Thymus (tissue), 11 donors: ENCODE measurements at regions not wholly inside any gene's neighbourhood (a gene's known extent, or its start where the extent isn't known, plus 50 kb on each side); places are given as distances from the start of the nearest gene placed in this dataset.

Source experiments
- DNase-seq, 9 donors: peaks; one replicate each; pipeline ENCODE4 v3.0.0-alpha.2; 2013; ENCODE audit warnings: low spot score in 9 of 9, low read depth in 6 of 9, missing footprints in 1 of 9
- H3K27ac ChIP-seq, 2 donors: one replicate each; pipeline ENCODE4 v1.5.1; 2013; ENCODE audit warnings: control low read depth in 1 of 2, low read depth in 1 of 2, low read length in 1 of 2, mild to moderate bottlenecking in 1 of 2, moderate library complexity in 1 of 2
- H3K27me3 ChIP-seq, 2 donors: one replicate each; pipeline ENCODE4 v1.5.1; 2013; ENCODE audit warnings: low read length in 1 of 2; ENCODE audit not compliant: control insufficient read depth in 2 of 2, insufficient read depth in 1 of 2
- H3K36me3 ChIP-seq, 2 donors: one replicate each; pipeline ENCODE4 v1.5.1; 2013; ENCODE audit warnings: low read length in 1 of 2, mild to moderate bottlenecking in 1 of 2, moderate library complexity in 1 of 2; ENCODE audit not compliant: control insufficient read depth in 2 of 2, insufficient read depth in 2 of 2
- H3K4me1 ChIP-seq, 2 donors: one replicate each; pipeline ENCODE4 v1.5.1; 2013; ENCODE audit warnings: low read length in 2 of 2; ENCODE audit not compliant: control insufficient read depth in 2 of 2, insufficient read depth in 2 of 2
- H3K4me3 ChIP-seq, 2 donors: one replicate each; pipeline ENCODE4 v1.5.1; 2013; ENCODE audit warnings: low read length in 2 of 2, control low read depth in 1 of 2, mild to moderate bottlenecking in 1 of 2
- H3K9me3 ChIP-seq, 2 donors: one replicate each; pipeline ENCODE4 v1.5.1; 2013; ENCODE audit warnings: low read length in 1 of 2, mild to moderate bottlenecking in 1 of 2; ENCODE audit not compliant: control insufficient read depth in 2 of 2, insufficient read depth in 1 of 2
- WGBS: extraction: QIAGEN DNeasy Blood & Tissue Kit; methylation state at CpG from one replicate; pipeline ENCODE4 v1.1.7; 2013; 5-methylcytosine and 5-hydroxymethylcytosine counted together
- donor health status: healthy.

DNA sequence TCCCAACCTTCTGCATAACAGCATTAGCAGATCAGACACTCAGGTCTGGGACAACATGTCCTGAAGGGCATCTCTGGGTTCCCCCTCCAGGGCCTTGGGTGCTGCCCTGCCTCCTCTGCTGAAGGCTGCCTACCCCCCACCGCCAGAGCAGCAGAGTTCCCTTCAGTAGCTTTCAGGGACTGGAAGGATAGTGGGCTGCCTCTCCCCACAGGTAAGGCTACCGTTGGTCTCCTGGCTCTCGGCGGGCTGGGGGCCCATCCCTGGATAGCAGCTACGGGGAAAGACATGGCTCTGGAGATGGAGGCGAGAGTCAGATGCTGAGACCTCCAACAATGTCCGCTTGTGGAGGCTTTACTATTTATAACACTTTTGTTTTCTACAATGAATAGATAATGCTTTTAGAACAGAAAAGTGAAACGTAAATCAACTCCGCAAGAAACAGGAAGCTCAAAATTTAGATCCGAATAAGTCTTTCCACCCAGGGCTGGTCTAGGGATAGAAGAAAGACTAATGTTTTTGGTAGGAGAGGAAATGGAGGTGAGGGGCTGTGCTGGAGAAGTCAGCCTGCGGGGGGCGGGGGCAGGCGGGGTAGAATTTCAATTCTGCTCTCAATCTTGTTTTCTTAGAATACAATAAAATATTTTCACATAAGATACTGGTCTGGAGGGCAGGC, 58.4 kb downstream of the ARL4C start:
- H3K4me3 ChIP-seq = peak overlapping the region in 1 of 2 donors; percentile 20
- H3K4me1 ChIP-seq = peaks cover 40 to 61% of the 10 kb centered on the region in 2 donors
- no peaks in the 10 kb centered on the region for H3K36me3 ChIP-seq
- no peaks in the 10 kb centered on the region for H3K27me3 ChIP-seq
- H3K9me3 ChIP-seq = peaks cover 0 to 1% of the 10 kb centered on the region in 2 donors
- peak in 1 of 9 donors; percentile 66 for DNase-seq
- peak overlapping the region; percentile 81 to 93 for H3K27ac ChIP-seq
- 46% methylated on average over 13 of the region's 13 CpGs for WGBS

DNA sequence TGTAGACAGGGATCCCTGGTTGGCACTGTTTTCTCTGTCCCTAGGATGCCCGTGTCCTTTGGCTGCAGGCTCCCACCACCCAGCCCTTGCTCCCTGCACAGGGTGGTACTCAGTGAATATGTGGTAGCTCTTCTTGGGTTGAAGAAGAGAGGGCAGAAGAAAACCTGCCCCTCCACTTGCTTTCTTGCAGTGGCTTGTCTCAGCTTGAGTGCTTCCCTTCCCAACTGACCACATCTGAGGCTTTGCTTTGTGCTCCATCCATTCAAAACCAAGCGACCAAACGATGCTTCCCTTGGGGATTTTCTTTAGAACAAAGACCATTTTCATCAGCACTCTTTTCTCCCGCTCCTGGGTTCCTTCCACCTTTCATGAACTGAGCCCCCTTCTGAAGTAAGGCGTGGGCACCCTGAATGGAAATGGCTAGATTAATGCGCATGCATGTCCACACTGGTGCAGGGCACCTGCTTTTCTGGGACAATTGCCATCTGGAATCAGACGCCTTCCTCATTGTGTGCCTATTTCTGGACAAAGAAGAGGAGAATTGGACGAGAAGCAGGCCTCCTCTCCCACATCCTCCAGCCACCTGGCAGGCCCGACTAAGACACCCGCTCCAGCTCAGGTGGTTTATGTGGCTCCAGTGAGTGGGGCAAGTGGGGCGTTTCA, 59.1 kb downstream of the ARL4C start:
- Histone ChIP-seq H3K9me3 (peaks cover 0 to 1% of the 10 kb centered on the region in 2 donors), H3K27ac (peak overlapping the region; percentile 81 to 93), H3K4me1 (peaks cover 42 to 57% of the 10 kb centered on the region in 2 donors), H3K27me3 (no peaks in the 10 kb centered on the region), H3K4me3 (no peak overlapping the region), H3K36me3 (no peaks in the 10 kb centered on the region)
- 42% methylated on average over 11 of the region's 11 CpGs for WGBS
- DNase-seq = peak in 1 of 9 donors; percentile 54

DNA sequence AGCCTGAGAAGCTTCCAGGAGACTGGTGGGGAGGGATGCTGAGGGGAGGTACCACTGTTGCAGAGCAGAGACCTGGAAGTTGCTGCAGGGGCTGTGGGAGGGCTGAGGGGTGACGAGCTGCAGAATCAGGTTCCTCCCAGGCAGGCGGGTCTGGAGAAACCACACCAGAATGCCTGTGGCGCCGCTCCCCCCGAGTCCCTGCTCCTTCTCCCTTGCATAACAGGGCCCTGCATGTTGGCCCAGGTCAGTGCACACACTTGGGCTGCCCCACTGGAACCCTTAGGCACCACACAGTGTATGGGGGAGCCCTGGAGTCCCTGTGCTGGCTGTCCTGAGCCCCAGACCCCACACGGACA, 60.4 kb downstream of the ARL4C start:
- 35% methylated on average over 6 of the region's 6 CpGs for WGBS
- H3K27ac ChIP-seq = peak overlapping the region in 1 of 2 donors; percentile 42

DNA sequence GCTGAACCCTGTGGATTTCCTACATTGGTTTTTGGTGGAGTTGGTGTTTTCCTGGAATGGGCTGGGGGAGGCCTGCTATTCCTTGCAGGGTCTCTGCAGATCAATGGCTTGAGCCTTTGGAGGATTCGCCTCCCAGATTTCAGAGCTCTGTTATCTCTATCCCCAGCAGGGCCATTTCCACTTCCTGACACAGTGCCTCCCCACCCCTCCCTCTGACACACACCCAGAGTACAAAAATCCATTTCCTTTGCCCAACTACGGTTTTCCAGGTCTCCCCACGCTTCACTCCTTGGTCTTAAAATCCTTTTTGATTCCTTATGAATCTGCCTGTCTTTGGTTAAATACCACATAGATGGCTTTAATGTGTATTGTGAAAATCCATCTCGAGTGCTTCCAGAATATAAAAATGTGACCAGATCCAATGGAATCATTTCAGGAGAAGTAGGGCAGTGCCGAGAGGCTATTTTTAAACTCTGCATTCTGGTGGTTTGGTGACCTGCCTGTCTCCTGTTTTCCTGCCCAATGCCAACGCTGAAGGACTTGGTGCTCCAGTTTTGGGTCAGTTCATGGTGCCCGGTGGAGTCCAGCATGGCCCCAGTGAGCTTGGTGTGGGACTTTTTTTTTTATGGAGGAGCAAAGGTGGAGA, 60.9 kb downstream of the ARL4C start:
- 73% methylated on average over 7 of the region's 7 CpGs for WGBS
- peak overlapping the region in 1 of 2 donors; percentile 42 for H3K27ac ChIP-seq
- DNase-seq = no peak

More for the DNA sequence above, 60.4 kb downstream of the ARL4C start:
- Histone ChIP-seq H3K4me3 (no peak overlapping the region), H3K4me1 (peaks cover 42 to 57% of the 10 kb centered on the region in 2 donors), H3K36me3 (no peaks in the 10 kb centered on the region), H3K27me3 (no peaks in the 10 kb centered on the region), H3K9me3 (peaks cover 0 to 1% of the 10 kb centered on the region in 2 donors)
- peak in 1 of 9 donors; percentile 48 for DNase-seq

GRCh38 chr2:234433201-234433600, 63.7 kb downstream of the ARL4C start:
- WGBS = 94% methylated on average over 3 of the region's 3 CpGs
- peaks cover 0 to 5% of the 10 kb centered on the region in 2 donors for H3K36me3 ChIP-seq
- no peak for DNase-seq

More for the DNA sequence above, 60.9 kb downstream of the ARL4C start:
- no peak overlapping the region for H3K4me3 ChIP-seq
- H3K9me3 ChIP-seq = peaks cover 0 to 1% of the 10 kb centered on the region in 2 donors
- H3K27me3 ChIP-seq = no peaks in the 10 kb centered on the region
- H3K36me3 ChIP-seq = no peaks in the 10 kb centered on the region
- H3K4me1 ChIP-seq = peaks cover 42 to 57% of the 10 kb centered on the region in 2 donors

DNA sequence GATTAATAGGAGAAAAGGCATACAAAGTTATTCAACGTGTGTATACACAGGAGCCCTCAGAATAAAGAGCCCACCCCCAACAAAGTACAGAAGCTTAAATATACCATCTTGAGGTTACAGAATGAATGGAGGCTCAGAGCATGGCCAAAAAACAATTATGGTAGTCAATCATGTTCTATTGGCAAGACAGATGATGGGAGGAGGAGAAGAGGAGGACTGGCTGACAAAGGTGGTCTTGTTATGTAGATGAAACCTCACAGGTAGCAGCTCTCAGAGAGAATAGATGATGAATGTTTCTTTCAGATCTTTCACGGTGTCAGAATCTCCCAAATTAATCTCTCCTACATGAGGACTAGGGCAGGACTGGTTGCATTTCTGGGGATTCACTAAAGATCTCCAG, 66.0 kb downstream of the ARL4C start:
- Histone ChIP-seq H3K27me3 (no peaks in the 10 kb centered on the region), H3K9me3 (no peaks in the 10 kb centered on the region), H3K27ac (no peak overlapping the region), H3K36me3 (peaks cover 0 to 5% of the 10 kb centered on the region in 2 donors), H3K4me1 (peaks cover 41 to 56% of the 10 kb centered on the region in 2 donors), H3K4me3 (no peak overlapping the region)
- WGBS = 94% methylated on average over 2 of the region's 2 CpGs
- no peak for DNase-seq

More at GRCh38 chr2:234433201-234433600, 63.7 kb downstream of the ARL4C start:
- Histone ChIP-seq H3K27ac (peak overlapping the region; percentile 34 to 46), H3K4me3 (no peak overlapping the region), H3K4me1 (peaks cover 41 to 56% of the 10 kb centered on the region in 2 donors), H3K9me3 (peaks cover 0 to 1% of the 10 kb centered on the region in 2 donors), H3K27me3 (no peaks in the 10 kb centered on the region)

DNA sequence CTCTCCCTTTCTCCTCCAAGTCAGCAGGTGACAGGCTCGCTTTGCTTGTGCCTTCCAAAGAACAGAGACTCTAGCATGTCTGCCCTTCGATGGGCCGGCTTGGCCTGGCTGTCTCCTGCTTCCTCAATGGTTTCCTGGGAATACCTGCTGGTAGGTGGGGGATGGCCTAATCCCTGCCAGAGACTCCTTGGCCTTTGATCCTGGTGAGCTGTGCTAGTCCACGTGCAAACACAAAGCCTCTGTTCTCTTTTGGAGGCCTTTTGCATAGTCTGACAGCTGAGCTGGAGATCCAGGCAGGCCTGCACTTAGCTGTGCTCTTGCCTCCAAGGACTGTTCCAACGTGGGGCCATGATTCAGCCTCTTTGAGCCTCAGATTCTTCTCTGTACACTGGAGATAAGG, 67.6 kb downstream of the ARL4C start:
- peaks cover 52 to 64% of the 10 kb centered on the region in 2 donors for H3K4me1 ChIP-seq
- H3K27ac ChIP-seq = peak overlapping the region; percentile 70 to 98
- DNase-seq = peak in 1 of 9 donors; percentile 57
- H3K27me3 ChIP-seq = no peaks in the 10 kb centered on the region
- peaks cover 0 to 5% of the 10 kb centered on the region in 2 donors for H3K36me3 ChIP-seq
- H3K9me3 ChIP-seq = no peaks in the 10 kb centered on the region
- no peak overlapping the region for H3K4me3 ChIP-seq
- WGBS = 76% methylated on average over 5 of the region's 5 CpGs

DNA sequence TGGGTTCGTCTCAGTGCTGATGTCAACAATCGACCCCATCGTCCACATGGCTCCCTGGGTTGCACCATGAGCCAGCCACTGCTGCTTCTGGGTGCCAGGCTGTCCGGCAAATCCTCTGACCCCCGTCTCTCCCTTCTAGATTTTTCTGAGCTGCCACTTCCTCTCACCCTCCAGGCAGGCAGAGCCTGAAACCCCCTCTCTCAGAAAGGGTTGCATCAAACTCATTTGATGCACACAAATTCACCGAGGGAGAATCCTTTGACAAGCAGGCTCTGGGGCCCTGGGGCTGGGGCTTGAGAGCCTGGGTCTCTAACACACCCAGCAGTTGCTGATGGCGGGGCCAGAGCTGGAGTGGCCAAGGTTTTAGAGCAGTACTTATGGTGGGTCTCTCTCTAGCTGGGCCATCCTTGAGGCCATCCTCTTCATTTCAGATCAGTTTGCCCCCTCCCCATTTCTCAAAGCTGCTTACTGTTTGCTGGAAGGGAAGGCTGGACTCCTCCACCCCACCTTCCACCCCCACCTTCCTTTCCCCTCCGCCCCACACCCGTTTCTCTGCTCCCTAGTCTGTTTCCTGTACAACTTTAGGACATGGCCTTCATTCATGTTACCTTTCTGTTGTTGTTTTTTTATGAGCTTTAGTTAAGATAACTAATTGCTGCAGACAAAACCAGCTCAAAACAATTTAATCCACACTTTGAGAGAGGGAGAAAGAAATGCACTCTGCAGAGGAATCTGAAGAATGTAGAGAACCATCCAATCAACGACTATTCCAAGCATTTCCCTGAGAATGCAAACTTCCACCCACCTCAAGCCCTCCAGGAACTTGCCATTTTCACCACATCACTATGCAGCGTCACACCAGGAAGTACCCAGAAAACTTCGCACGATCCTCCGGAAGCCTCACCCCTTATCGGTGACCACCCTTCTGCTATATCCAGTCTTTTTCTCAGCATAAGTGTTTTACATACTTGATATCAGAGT, 69.5 kb downstream of the ARL4C start:
- Histone ChIP-seq H3K27me3 (no peaks in the 10 kb centered on the region), H3K36me3 (peaks cover 0 to 5% of the 10 kb centered on the region in 2 donors), H3K27ac (peak overlapping the region; percentile 98 to 99), H3K4me1 (peaks cover 63 to 74% of the 10 kb centered on the region in 2 donors), H3K9me3 (no peaks in the 10 kb centered on the region), H3K4me3 (peak overlapping the region; percentile 3 to 19)
- WGBS = 44% methylated on average over 15 of the region's 15 CpGs
- DNase-seq = peak in 2 of 9 donors; percentile 52 to 78
